Neuronal stem cell (in vitro differentiated cells): ENCODE measurements at regions not wholly inside any gene's neighbourhood (a gene's known extent, or its start where the extent isn't known, plus 50 kb on each side); places are given as distances from the start of the nearest gene placed in this dataset. TPM values are rescaled to one million over a fixed set of nuclear protein-coding genes. Genes with fewer than 3 reads are reported as not detected.

Source experiments
- DNase-seq: peaks from one replicate; pipeline ENCODE4 v3.0.0-alpha.2; 2013; ENCODE audit warnings: low spot score
- H2AFZ ChIP-seq: one replicate; pipeline ENCODE4 v1.6.1; 2013; ENCODE audit warnings: mild to moderate bottlenecking, low read length, inconsistent platforms
- H2AK5ac ChIP-seq: 2 replicates; pipeline ENCODE4 v1.6.1; 2013; ENCODE audit warnings: low read depth, mild to moderate bottlenecking, inconsistent platforms, low read length, moderate library complexity, mixed read lengths
- H2BK120ac ChIP-seq: 2 replicates; pipeline ENCODE4 v1.6.1; 2013; ENCODE audit warnings: low read depth, mild to moderate bottlenecking, inconsistent platforms, low read length, moderate library complexity, mixed read lengths
- H2BK12ac ChIP-seq: one replicate; pipeline ENCODE4 v1.6.1; 2013; ENCODE audit warnings: low read length, inconsistent platforms
- H2BK15ac ChIP-seq: 2 replicates; pipeline ENCODE4 v1.6.1; 2013; ENCODE audit warnings: mild to moderate bottlenecking, low read length, inconsistent platforms, mixed read lengths
- H2BK5ac ChIP-seq: one replicate; pipeline ENCODE4 v1.6.1; 2013; ENCODE audit warnings: inconsistent platforms, mild to moderate bottlenecking, low read length, moderate library complexity
- H3K14ac ChIP-seq: one replicate; pipeline ENCODE4 v1.6.1; 2013; ENCODE audit warnings: low read length, inconsistent platforms
- H3K18ac ChIP-seq: 2 replicates; pipeline ENCODE4 v1.6.1; 2013; ENCODE audit warnings: low read length, inconsistent platforms
- H3K23ac ChIP-seq: 2 replicates; pipeline ENCODE4 v1.6.1; 2013; ENCODE audit warnings: low read depth, mild to moderate bottlenecking, mixed read lengths, low read length, inconsistent platforms; ENCODE audit not compliant: poor library complexity
- H3K27ac ChIP-seq: replicated peaks from 3 replicates; pipeline ENCODE4 v1.5.1; 2013; ENCODE audit warnings: low read length, inconsistent platforms
- H3K27me3 ChIP-seq, 3 experiments: 2 replicates each; pipeline ENCODE4 v1.6.1; 2013; ENCODE audit warnings: low read length in 3 of 3, mild to moderate bottlenecking in 2 of 3, inconsistent platforms in 1 of 3, low read depth in 1 of 3, mixed read lengths in 1 of 3, moderate library complexity in 1 of 3; ENCODE audit not compliant: control insufficient read depth in 3 of 3, insufficient read depth in 3 of 3
- H3K36me3 ChIP-seq, 2 donors: replicated peaks in 1 of 2; 2 replicates each; pipeline ENCODE4 v1.6.1; 2013; ENCODE audit warnings: low read length in 2 of 2; ENCODE audit not compliant: control insufficient read depth in 2 of 2, insufficient read depth in 2 of 2
- H3K4ac ChIP-seq: 2 replicates; pipeline ENCODE4 v1.6.1; 2013; ENCODE audit warnings: inconsistent platforms, mild to moderate bottlenecking, low read length, moderate library complexity
- H3K4me1 ChIP-seq, 2 donors: 1 replicate in 1 of 2; 2 replicates in 1 of 2; pipeline ENCODE4 v1.6.1; 2013; ENCODE audit warnings: low read length in 2 of 2, low read depth in 1 of 2; ENCODE audit not compliant: control insufficient read depth in 2 of 2, insufficient read depth in 1 of 2
- H3K4me2 ChIP-seq: one replicate; pipeline ENCODE4 v1.6.1; 2013; ENCODE audit warnings: mild to moderate bottlenecking, low read length, inconsistent platforms; ENCODE audit not compliant: insufficient read depth, poor library complexity, severe bottlenecking
- H3K4me3 ChIP-seq, 2 donors: 2 replicates each; pipeline ENCODE4 v1.5.1; 2013; ENCODE audit warnings: low read length in 2 of 2, mild to moderate bottlenecking in 2 of 2, inconsistent platforms in 1 of 2, moderate library complexity in 1 of 2
- H3K79me1 ChIP-seq: one replicate; pipeline ENCODE4 v1.6.1; 2013; ENCODE audit warnings: low read depth, mild to moderate bottlenecking, inconsistent platforms, low read length, moderate library complexity
- H3K9ac ChIP-seq: one replicate; pipeline ENCODE4 v1.6.1; 2013; ENCODE audit warnings: mild to moderate bottlenecking, low read depth, low read length, inconsistent platforms; ENCODE audit not compliant: poor library complexity
- H3K9me3 ChIP-seq, 2 donors: replicated peaks in 1 of 2; 2 replicates each; pipeline versions ENCODE3 to v1.6.1; 2013; ENCODE audit warnings: low read length in 2 of 2, mild to moderate bottlenecking in 2 of 2, inconsistent platforms in 1 of 2, low read depth in 1 of 2, mixed read lengths in 1 of 2, moderate library complexity in 1 of 2; ENCODE audit not compliant: control insufficient read depth in 2 of 2, insufficient read depth in 1 of 2
- H4K8ac ChIP-seq: one replicate; pipeline ENCODE4 v1.6.1; 2013; ENCODE audit warnings: low read depth, mild to moderate bottlenecking, inconsistent platforms, low read length, moderate library complexity
- H4K91ac ChIP-seq: one replicate; pipeline ENCODE4 v1.6.1; 2013; ENCODE audit warnings: low read length, low read depth, mild to moderate bottlenecking, inconsistent platforms; ENCODE audit not compliant: poor library complexity
- WGBS, 2 donors: extraction: QIAGEN DNeasy Blood & Tissue Kit; methylation state at CpG; one replicate each; pipeline ENCODE4 v1.1.7; 2013; ENCODE audit warnings: missing lambda C conversion rate in 2 of 2, mixed read lengths in 1 of 2; ENCODE audit not compliant: insufficient read length in 2 of 2, insufficient replicate concordance in 1 of 2; ENCODE audit errors: extremely low coverage in 2 of 2; 5-methylcytosine and 5-hydroxymethylcytosine counted together
- small RNA-seq: library from polyadenylated mRNA; stranded (forward); fragments of <200 nt; extraction: miRNeasy Mini kit (QIAGEN cat#:217004); gene quantifications from one replicate; pipeline ENCODE3, GENCODE V24; 2013; ENCODE audit not compliant: insufficient read depth

- H3K23ac ChIP-seq, result no peak overlapping the region
- no peak overlapping the region for H3K18ac ChIP-seq
- H3K9me3 ChIP-seq, result no peaks in the 10 kb centered on the region
- no peaks in the 10 kb centered on the region for H3K27me3 ChIP-seq
- no peak overlapping the region for H3K4ac ChIP-seq
- WGBS, 2 donors, result no CpG with 5 or more reads among the region's 2 CpGs
- H2BK5ac ChIP-seq, result no peak overlapping the region
- no peak overlapping the region for H4K91ac ChIP-seq
- no peak overlapping the region for H2BK15ac ChIP-seq
- H3K27ac ChIP-seq, result no peak overlapping the region
- H3K4me2 ChIP-seq, result no peak overlapping the region
- no peak overlapping the region for H4K8ac ChIP-seq
- H3K36me3 ChIP-seq, result no peaks in the 10 kb centered on the region
- H2BK120ac ChIP-seq, result no peak overlapping the region
- H2AFZ ChIP-seq, result no peak overlapping the region
- no peak for DNase-seq
- H3K4me1 ChIP-seq, result no peaks in the 10 kb centered on the region
- no peaks in the 10 kb centered on the region for H3K79me1 ChIP-seq
- H2BK12ac ChIP-seq, result no peak overlapping the region
- no peak overlapping the region for H2AK5ac ChIP-seq
- H3K4me3 ChIP-seq, result no peak overlapping the region
- no peak overlapping the region for H3K9ac ChIP-seq
- peak overlapping the region; percentile 21 for H3K14ac ChIP-seq
These were observed 55.0 kb upstream of the NR3C2 start for GRCh38 chr4:148497258-148497657.

DNA sequence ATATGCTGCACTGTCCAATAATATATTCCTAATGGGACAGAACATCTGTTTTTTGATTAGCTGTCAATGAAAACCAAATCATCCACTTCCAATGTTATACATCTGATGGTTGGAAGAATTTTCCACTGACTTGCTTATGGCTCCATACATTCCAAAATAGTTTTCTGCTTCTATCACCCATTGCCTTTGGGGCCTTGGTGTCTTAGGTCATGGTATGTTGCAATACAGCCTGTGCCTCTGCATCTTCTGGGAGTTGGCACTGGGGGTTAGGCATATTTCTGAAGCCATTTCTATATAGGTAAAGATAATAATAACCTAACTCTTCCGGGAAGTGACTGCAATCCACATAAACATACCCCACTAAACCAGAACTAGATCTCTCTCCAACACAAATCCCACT, 53.2 kb upstream of the NR3C2 start:
- Histone ChIP-seq H3K36me3 (no peaks in the 10 kb centered on the region), H4K91ac (no peak overlapping the region), H3K4me3 (no peak overlapping the region), H2BK5ac (no peak overlapping the region), H3K79me1 (no peaks in the 10 kb centered on the region), H3K27ac (no peak overlapping the region), H3K4me1 (no peaks in the 10 kb centered on the region), H3K4ac (no peak overlapping the region), H3K14ac (no peak overlapping the region), H2AFZ (no peak overlapping the region), H3K23ac (no peak overlapping the region), H2BK12ac (no peak overlapping the region), H3K4me2 (no peak overlapping the region), H3K27me3 (no peaks in the 10 kb centered on the region), H4K8ac (no peak overlapping the region), H2BK15ac (no peak overlapping the region), H3K9me3 (no peaks in the 10 kb centered on the region), H2BK120ac (no peak overlapping the region), H3K18ac (no peak overlapping the region), H2AK5ac (no peak overlapping the region), H3K9ac (no peak overlapping the region)
- no CpG with 5 or more reads among the region's 1 CpG for WGBS, 2 donors
- no peak for DNase-seq

Small RNA genes lying in the stretch of these regions (small RNA-seq; reads per million reads assigned to genes)
- gene RNA5SP166 (not detected), gene RNU7-197P (not detected)
